ENCODE measurements at regions not wholly inside any gene's neighbourhood (a gene's known extent, or its start where the extent isn't known, plus 50 kb on each side); places are given as distances from the start of the nearest gene placed in this dataset.

- Histone ChIP-seq H2AK5ac (ENCODE audit: low read depth, low read length) (no peak overlapping the region), H3K27ac (replicated peaks; ENCODE audit: low read length) (no peak overlapping the region), H3K9ac (ENCODE audit: low read depth, low read length, poor library complexity) (no peak overlapping the region), H3K4ac (ENCODE audit: low read length) (no peak overlapping the region), H2AFZ (ENCODE audit: low read length) (no peak overlapping the region), H3K18ac (ENCODE audit: low read length) (no peak overlapping the region), H3K27me3 (ENCODE audit: control insufficient read depth in 3 of 3, insufficient read depth in 3 of 3, low read depth in 1 of 3, low read length in 3 of 3) (no peaks in the 10 kb centered on the region), H4K91ac (ENCODE audit: low read depth, low read length, poor library complexity) (no peak overlapping the region), H2BK120ac (ENCODE audit: low read depth, low read length) (no peak overlapping the region), H3K4me2 (ENCODE audit: insufficient read depth, low read length, poor library complexity, severe bottlenecking) (no peak overlapping the region), H3K23ac (ENCODE audit: low read depth, low read length, poor library complexity) (no peak overlapping the region), H3K36me3 (replicated peaks in 1 of 2; ENCODE audit: control insufficient read depth in 2 of 2, insufficient read depth in 2 of 2, low read length in 2 of 2) (no peaks in the 10 kb centered on the region), H3K4me1 (ENCODE audit: control insufficient read depth in 2 of 2, insufficient read depth in 1 of 2, low read depth in 1 of 2, low read length in 2 of 2) (no peaks in the 10 kb centered on the region), H3K9me3 (replicated peaks in 1 of 2; ENCODE audit: control insufficient read depth in 2 of 2, insufficient read depth in 1 of 2, low read depth in 1 of 2, low read length in 2 of 2) (no peaks in the 10 kb centered on the region), H3K14ac (ENCODE audit: low read length) (no peak overlapping the region), H2BK5ac (ENCODE audit: low read length) (no peak overlapping the region), H2BK12ac (ENCODE audit: low read length) (no peak overlapping the region), H3K4me3 (ENCODE audit: low read length in 2 of 2) (no peak overlapping the region), H2BK15ac (ENCODE audit: low read length) (no peak overlapping the region), H3K79me1 (ENCODE audit: low read depth, low read length) (no peaks in the 10 kb centered on the region), H4K8ac (ENCODE audit: low read depth, low read length) (no peak overlapping the region)
- WGBS, 2 donors (ENCODE audit: extremely low coverage in 2 of 2, insufficient read length in 2 of 2, insufficient replicate concordance in 1 of 2): no CpG with 5 or more reads among the region's 2 CpGs
- DNase-seq (ENCODE audit: low spot score): no peak
These were observed 1058.8 kb downstream of the NLGN4Y start for GRCh38 chrY:15583111-15583510.

- Histone ChIP-seq H2BK5ac (ENCODE audit: low read length) (no peak overlapping the region), H2AFZ (ENCODE audit: low read length) (no peak overlapping the region), H4K8ac (ENCODE audit: low read depth, low read length) (no peak overlapping the region), H3K36me3 (replicated peaks in 1 of 2; ENCODE audit: control insufficient read depth in 2 of 2, insufficient read depth in 2 of 2, low read length in 2 of 2) (no peaks in the 10 kb centered on the region), H3K4me1 (ENCODE audit: control insufficient read depth in 2 of 2, insufficient read depth in 1 of 2, low read depth in 1 of 2, low read length in 2 of 2) (no peaks in the 10 kb centered on the region), H4K91ac (ENCODE audit: low read depth, low read length, poor library complexity) (no peak overlapping the region), H3K9ac (ENCODE audit: low read depth, low read length, poor library complexity) (no peak overlapping the region), H2AK5ac (ENCODE audit: low read depth, low read length) (no peak overlapping the region), H3K23ac (ENCODE audit: low read depth, low read length, poor library complexity) (no peak overlapping the region), H2BK12ac (ENCODE audit: low read length) (no peak overlapping the region), H3K4me3 (ENCODE audit: low read length in 2 of 2) (no peak overlapping the region), H3K14ac (ENCODE audit: low read length) (no peak overlapping the region), H2BK15ac (ENCODE audit: low read length) (no peak overlapping the region), H3K79me1 (ENCODE audit: low read depth, low read length) (no peaks in the 10 kb centered on the region), H2BK120ac (ENCODE audit: low read depth, low read length) (no peak overlapping the region), H3K9me3 (replicated peaks in 1 of 2; ENCODE audit: control insufficient read depth in 2 of 2, insufficient read depth in 1 of 2, low read depth in 1 of 2, low read length in 2 of 2) (no peaks in the 10 kb centered on the region), H3K4me2 (ENCODE audit: insufficient read depth, low read length, poor library complexity, severe bottlenecking) (no peak overlapping the region), H3K27ac (replicated peaks; ENCODE audit: low read length) (no peak overlapping the region), H3K27me3 (ENCODE audit: control insufficient read depth in 3 of 3, insufficient read depth in 3 of 3, low read depth in 1 of 3, low read length in 3 of 3) (no peaks in the 10 kb centered on the region), H3K4ac (ENCODE audit: low read length) (no peak overlapping the region), H3K18ac (ENCODE audit: low read length) (no peak overlapping the region)
- no CpG with 5 or more reads among the region's 2 CpGs for WGBS, 2 donors (ENCODE audit: extremely low coverage in 2 of 2, insufficient read length in 2 of 2, insufficient replicate concordance in 1 of 2)
- no peak for DNase-seq (ENCODE audit: low spot score)
These were observed 1068.6 kb downstream of the NLGN4Y start for GRCh38 chrY:15592957-15593356.

DNA sequence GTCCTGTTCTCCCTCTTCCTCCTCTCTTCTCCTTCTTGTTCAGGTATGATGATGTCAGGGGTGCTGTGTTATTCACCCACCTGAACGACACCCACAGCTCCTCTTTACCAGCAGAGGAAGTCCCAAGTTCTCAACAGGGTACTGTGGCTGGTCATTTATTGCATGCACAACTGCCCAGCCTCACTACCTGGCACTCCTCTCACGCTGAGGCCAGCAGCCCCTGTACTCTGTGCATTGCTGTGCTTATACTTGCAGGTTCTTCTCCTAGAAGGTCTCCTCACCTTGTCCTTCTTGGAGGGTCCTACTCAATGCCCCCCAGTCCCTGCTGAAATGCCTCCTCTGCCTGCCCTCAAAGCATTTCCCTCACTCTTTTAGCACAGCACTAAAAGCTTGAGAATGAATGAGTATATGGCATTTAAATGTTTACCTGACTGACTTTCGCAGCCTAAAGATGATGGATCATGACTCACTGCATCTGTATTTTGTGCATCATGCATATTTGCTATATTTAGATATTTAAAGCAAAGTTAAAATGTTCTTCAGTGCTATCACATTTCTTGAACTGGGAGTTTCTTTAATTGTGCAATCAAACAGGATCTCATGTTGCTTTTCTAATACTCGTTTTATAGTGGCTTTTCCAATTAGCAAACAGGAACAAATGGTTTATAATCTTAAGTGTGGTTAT lies 1069.3 kb downstream of the NLGN4Y start:
- H4K8ac ChIP-seq (ENCODE audit: low read depth, low read length): no peak overlapping the region
- H3K4me2 ChIP-seq (ENCODE audit: insufficient read depth, low read length, poor library complexity, severe bottlenecking): no peak overlapping the region
- no CpG with 5 or more reads among the region's 4 CpGs for WGBS, 2 donors (ENCODE audit: extremely low coverage in 2 of 2, insufficient read length in 2 of 2, insufficient replicate concordance in 1 of 2)
- no peak overlapping the region for H2BK5ac ChIP-seq (ENCODE audit: low read length)
- H2AFZ ChIP-seq (ENCODE audit: low read length): no peak overlapping the region
- no peak overlapping the region for H4K91ac ChIP-seq (ENCODE audit: low read depth, low read length, poor library complexity)
- no peak overlapping the region for H2BK12ac ChIP-seq (ENCODE audit: low read length)
- no peak for DNase-seq (ENCODE audit: low spot score)
- no peak overlapping the region for H3K23ac ChIP-seq (ENCODE audit: low read depth, low read length, poor library complexity)
- no peaks in the 10 kb centered on the region for H3K4me1 ChIP-seq (ENCODE audit: control insufficient read depth in 2 of 2, insufficient read depth in 1 of 2, low read depth in 1 of 2, low read length in 2 of 2)
- no peak overlapping the region for H3K4me3 ChIP-seq (ENCODE audit: low read length in 2 of 2)
- H3K9me3 ChIP-seq (replicated peaks in 1 of 2; ENCODE audit: control insufficient read depth in 2 of 2, insufficient read depth in 1 of 2, low read depth in 1 of 2, low read length in 2 of 2): no peaks in the 10 kb centered on the region
- no peak overlapping the region for H3K4ac ChIP-seq (ENCODE audit: low read length)
- no peaks in the 10 kb centered on the region for H3K36me3 ChIP-seq (replicated peaks in 1 of 2; ENCODE audit: control insufficient read depth in 2 of 2, insufficient read depth in 2 of 2, low read length in 2 of 2)
- H3K79me1 ChIP-seq (ENCODE audit: low read depth, low read length): no peaks in the 10 kb centered on the region
- no peak overlapping the region for H2BK15ac ChIP-seq (ENCODE audit: low read length)
- H3K18ac ChIP-seq (ENCODE audit: low read length): no peak overlapping the region
- H3K14ac ChIP-seq (ENCODE audit: low read length): no peak overlapping the region
- no peaks in the 10 kb centered on the region for H3K27me3 ChIP-seq (ENCODE audit: control insufficient read depth in 3 of 3, insufficient read depth in 3 of 3, low read depth in 1 of 3, low read length in 3 of 3)
- H3K9ac ChIP-seq (ENCODE audit: low read depth, low read length, poor library complexity): no peak overlapping the region
- no peak overlapping the region for H2BK120ac ChIP-seq (ENCODE audit: low read depth, low read length)
- H2AK5ac ChIP-seq (ENCODE audit: low read depth, low read length): no peak overlapping the region
- H3K27ac ChIP-seq (replicated peaks; ENCODE audit: low read length): no peak overlapping the region

- Histone ChIP-seq H3K18ac (ENCODE audit: low read length) (no peak overlapping the region), H3K9me3 (replicated peaks in 1 of 2; ENCODE audit: control insufficient read depth in 2 of 2, insufficient read depth in 1 of 2, low read depth in 1 of 2, low read length in 2 of 2) (no peaks in the 10 kb centered on the region), H3K36me3 (replicated peaks in 1 of 2; ENCODE audit: control insufficient read depth in 2 of 2, insufficient read depth in 2 of 2, low read length in 2 of 2) (no peaks in the 10 kb centered on the region), H2BK120ac (ENCODE audit: low read depth, low read length) (no peak overlapping the region), H3K4me3 (ENCODE audit: low read length in 2 of 2) (no peak overlapping the region), H2AFZ (ENCODE audit: low read length) (no peak overlapping the region), H3K9ac (ENCODE audit: low read depth, low read length, poor library complexity) (no peak overlapping the region), H3K27ac (replicated peaks; ENCODE audit: low read length) (no peak overlapping the region), H3K79me1 (ENCODE audit: low read depth, low read length) (no peaks in the 10 kb centered on the region), H3K4me1 (ENCODE audit: control insufficient read depth in 2 of 2, insufficient read depth in 1 of 2, low read depth in 1 of 2, low read length in 2 of 2) (no peaks in the 10 kb centered on the region), H3K27me3 (ENCODE audit: control insufficient read depth in 3 of 3, insufficient read depth in 3 of 3, low read depth in 1 of 3, low read length in 3 of 3) (no peaks in the 10 kb centered on the region), H4K91ac (ENCODE audit: low read depth, low read length, poor library complexity) (no peak overlapping the region), H3K23ac (ENCODE audit: low read depth, low read length, poor library complexity) (no peak overlapping the region), H3K4me2 (ENCODE audit: insufficient read depth, low read length, poor library complexity, severe bottlenecking) (no peak overlapping the region), H4K8ac (ENCODE audit: low read depth, low read length) (no peak overlapping the region), H3K14ac (ENCODE audit: low read length) (no peak overlapping the region), H2BK12ac (ENCODE audit: low read length) (no peak overlapping the region), H2BK15ac (ENCODE audit: low read length) (no peak overlapping the region), H2AK5ac (ENCODE audit: low read depth, low read length) (no peak overlapping the region), H2BK5ac (ENCODE audit: low read length) (no peak overlapping the region), H3K4ac (ENCODE audit: low read length) (no peak overlapping the region)
- no CpG with 5 or more reads among the region's 3 CpGs for WGBS, 2 donors (ENCODE audit: extremely low coverage in 2 of 2, insufficient read length in 2 of 2, insufficient replicate concordance in 1 of 2)
- DNase-seq (ENCODE audit: low spot score): no peak
These were observed 1069.8 kb downstream of the NLGN4Y start for GRCh38 chrY:15594179-15594578.

Data from neuronal stem cell (in vitro differentiated cells).